GM18498 (cell line): ENCODE measurements at regions not wholly inside any gene's neighbourhood (a gene's known extent, or its start where the extent isn't known, plus 50 kb on each side); places are given as distances from the start of the nearest gene placed in this dataset.

Source experiments
- ATAC-seq: cut with Tn5 transposase; IDR thresholded peaks from one replicate; pipeline ENCODE4 v1.9.1; 2021; ENCODE audit warnings: mild to moderate bottlenecking, moderate library complexity; ENCODE audit not compliant: unreplicated experiment

DNA sequence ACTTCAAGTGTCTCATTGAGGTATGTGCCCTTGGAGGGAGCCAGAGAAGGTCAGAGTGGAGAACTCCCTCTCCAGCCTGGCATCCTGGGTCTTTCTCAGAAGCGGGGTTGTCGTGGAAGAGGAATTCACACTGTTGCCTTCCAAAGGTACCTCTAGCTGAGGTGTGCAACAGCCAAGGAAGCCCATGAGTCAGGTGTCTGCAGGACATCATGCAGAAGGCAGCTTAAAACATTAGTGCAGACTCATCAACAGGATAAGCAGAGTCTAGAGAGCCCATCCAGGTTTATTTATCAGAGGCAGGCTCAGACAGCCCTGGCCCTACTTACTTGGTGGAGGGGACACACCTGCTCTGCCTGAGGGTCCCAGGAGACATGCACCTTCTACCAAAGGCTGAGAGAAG is 95.6 kb upstream of the TPM1 start:
- no peak for ATAC-seq

DNA sequence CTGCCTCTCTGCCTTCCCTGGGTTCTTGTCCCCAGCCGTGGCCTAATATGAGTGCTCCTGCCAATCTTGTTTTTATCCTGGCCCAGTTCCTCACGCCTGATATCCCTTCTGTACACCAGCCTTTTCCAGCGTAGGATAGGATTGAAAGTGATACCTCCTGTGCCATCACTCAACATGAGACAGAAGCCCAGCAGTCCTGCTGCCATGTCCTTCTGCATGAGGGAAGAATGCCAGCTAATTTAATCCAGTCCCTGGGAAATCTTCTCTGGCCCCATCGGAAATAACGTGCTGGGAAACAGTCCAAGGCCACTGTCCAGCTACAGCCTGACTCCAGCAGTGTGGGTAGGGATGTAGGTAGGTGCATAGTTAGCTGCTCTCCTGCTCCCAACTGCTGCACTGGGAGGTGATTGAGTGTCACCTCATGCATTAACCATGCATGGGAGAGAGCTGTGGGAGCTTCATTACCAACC is 92.0 kb upstream of the TPM1 start:
- ATAC-seq: no peak

DNA sequence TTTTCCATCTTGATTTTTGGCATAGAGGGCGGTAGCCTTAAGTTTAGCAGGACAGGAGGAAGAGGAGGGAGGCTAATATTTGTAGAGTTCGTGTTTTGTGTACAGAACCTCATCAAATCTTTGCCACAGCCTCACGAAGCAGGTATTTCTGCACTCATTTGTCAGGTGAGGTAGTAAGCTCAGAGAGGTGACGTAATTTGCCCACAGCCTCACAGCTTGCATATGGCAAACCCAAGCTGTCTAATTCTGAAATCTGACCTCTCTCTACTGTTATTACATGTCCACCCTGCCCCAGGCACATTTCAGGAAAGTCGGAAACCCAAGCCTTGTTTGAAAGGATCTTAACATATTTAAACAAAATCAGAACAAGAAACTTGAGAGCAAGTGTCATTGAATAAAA is 91.1 kb upstream of the TPM1 start:
- ATAC-seq: no peak

DNA sequence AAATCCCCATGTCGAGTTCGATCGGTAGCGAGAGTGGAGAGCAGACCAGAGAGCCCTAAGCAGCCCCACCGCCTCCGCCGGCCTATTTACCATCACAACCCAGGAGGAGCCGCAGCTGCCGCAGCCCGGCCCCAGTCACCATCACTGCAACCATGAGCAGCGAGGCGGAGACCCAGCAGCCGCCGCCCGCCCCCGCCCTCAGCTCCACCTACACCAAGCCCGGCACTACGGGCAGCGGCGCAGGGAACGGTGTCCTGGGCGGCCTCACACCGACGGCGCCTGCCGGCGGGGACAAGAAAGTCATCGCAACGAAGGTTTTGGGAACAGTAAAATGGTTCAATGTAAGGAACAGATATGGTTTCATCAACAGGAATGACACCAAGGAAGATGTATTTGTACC is 89.5 kb upstream of the TPM1 start:
- ATAC-seq: no peak

DNA sequence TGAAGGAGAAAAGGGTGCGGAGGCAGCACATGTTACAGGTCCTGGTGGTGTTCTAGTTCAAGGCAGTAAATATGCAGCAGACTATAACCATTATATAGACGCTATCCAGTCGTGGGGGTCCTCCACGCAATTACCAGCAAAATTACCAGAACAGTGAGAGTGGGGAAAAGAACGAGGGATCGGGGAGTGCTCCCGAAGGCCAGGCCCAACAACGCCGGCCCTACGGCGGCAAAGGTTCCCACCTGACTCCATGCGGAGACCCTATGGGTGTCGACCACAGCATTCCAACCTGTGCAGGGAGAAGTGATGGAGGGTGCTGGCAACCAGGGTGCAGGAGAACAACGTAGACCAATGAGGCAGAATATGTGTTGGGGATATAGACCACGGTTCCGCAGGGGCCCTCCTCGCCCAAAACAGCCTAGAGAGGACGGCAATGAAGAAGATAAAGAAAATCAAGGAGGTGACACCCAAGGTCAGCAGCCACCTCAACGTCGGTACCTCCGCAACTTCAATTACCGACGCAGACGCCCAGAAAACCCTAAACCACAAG is 89.0 kb upstream of the TPM1 start:
- ATAC-seq: no peak

DNA sequence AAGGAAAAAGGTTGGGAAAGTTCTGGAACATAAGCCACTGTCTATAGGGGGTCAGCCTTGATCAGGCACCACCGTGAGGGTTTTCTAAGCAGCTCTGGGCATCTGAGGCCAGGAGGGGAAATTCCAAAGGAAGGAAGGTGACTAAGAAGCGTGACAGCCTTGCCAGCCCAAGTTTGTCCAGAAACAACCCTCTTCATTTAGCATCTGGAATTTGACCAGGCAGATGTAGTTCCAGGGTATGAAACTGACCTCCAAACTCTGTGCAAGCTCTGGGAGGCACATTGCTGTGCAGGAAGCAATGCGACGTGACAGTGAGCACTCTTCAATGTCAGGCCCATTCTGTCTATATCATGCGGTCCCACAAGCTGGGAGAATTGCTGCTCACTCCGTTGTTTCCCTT is 85.4 kb upstream of the TPM1 start:
- no peak for ATAC-seq

DNA sequence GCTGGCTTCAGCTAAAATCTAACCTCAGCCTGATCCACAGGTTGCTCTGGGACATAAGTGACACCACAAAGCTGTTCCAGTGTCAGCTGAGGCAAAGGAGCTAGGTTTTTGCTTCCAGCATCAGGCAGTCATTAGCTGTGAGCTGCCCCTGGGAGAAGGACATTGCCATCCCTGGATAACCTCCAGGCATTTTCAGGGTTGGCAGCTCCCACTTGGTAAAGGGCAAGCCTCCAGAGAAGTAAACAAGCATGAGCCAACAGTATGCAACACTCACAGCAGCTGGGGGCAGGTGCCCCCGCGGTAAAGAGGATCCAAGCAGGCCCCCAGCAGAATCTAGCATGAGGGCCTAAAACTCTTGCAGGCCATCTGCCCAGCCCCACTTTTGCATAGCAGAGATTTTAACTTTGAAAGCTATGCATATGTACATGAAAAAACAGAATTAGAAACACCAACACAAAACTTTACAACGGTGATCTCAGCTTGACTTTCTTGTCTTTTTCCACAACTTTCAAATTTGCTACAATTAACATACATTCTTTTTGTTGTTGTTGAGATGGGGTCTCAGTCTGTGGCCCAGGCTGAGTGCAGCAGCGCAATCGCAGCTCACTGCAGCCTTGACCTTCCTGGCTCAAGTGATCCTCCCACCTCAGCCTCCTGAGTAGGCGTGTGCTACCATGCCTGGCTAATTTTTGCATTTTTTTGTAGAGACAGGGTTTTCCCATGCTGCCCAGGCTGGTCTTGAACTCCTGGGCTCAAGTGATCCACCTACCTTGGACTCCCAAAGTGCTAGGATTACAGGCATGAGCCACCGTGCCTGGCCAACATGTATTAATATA is 83.8 kb upstream of the TPM1 start:
- ATAC-seq: no peak

DNA sequence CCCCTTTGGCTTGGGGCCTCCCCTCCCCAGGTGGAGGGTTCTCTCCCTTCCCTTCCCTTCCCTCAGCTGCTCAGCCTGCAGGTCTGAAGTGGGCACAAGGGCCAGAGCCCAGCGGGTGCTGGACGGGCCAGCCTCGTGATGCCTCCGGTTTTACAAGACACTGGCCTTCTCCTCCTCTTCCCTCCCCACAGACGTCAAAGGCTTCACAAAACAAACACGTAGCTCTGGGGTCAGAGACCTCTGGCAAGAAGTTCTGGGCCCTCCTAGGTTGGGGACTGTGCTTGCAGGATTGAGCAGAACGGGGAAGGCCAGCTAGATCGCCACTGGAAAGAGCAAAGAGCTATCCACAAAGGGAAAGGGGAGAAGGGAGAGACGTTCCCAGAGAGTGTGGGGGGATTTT is 81.4 kb upstream of the TPM1 start:
- ATAC-seq: no peak

DNA sequence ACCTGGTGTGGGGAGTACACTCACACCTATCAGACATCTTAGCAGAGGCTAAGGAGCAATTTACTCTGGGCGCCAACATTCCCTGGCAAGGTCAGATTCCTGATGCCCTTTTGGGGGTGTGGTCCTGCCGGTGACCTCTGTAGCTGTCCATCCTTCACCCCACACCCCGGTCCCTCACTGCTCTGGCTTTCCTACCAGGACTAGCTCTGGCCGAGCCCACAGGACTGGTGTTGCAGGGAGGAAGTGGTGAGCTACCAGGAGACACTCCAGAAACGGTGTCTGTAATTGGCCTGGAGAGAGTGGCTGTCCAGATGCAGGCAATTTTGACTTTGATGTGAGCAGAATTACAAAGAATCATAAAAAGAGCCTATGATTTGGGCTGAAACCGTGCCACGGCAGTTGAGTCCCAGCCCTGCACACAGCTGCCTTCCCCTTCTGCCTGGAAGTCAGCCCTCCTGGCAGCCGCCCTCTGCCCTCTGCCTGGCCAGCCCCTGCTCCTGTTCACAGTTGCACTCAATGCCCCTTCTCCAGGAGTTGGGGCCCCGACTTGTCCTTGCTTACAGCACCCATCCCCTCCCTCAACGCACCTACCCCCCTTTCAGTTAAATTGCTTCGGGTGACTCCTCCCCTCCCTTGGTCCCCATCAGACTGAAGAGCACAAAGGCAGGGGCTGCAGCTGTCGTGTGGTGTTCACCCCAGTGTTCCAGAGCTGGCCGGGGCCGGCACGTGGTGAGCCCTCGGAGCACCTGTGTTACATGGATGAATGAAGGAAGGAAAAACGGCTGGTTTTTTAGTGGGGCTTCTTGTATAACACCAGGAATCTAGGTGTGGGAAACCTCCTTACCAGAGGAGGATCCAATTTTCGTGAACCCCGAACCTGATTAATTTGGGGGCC is 80.2 kb upstream of the TPM1 start:
- no peak for ATAC-seq

DNA sequence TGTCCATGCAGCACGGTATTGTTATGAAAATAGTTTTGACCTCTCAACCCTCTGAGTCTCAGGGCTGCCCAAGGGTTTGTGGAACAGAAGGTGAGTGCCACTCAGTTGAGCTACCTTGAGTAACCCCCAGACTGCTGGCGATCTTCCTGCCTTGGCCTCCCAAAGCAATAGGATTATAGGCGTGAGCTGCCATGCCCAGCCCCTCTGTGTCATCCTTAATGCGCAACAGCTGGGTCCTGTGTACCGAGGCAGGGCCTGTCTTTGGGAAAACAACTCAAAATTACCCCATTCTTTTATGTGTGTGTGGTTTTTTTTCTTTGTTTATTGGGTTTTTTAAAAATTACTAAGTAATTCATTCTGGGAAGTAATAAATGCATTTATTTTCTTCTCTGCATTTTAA is 78.3 kb upstream of the TPM1 start:
- ATAC-seq: no peak

DNA sequence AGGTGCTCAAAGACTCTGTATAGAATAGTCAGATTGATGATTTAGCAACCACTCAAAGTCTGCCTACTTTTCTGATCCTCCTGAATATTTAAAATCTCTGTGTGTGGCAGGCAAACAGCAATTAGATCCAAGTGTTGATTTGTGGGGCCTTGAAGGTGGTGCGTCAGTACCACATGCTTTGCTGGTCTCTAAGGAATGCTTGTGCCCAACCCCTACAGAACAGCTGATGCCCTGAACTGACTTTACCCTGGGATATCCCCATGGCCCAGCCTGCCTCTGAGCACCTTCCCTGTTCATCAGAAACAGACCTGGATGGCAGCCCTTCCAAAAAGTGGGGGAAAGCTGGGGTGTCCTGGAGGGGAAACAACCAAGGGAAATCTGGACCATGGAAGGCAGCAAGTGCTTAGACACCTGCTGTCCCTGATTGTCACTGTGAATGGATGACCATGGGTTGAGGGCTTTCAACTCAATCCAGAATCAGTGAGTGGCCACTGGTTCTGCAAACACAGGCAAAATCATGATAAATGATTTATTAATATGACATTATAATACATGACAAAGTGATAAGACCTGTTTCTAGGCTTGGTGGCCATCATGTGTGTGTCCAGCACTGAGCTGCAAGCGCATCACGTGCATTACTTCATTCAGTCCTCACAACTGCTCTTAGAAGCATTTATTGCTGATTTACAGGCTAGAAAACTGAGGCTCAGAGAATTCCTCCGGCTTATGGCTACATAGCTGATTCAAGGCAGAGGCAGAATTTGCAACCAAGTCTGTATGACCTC is 76.1 kb upstream of the TPM1 start:
- no peak for ATAC-seq

DNA sequence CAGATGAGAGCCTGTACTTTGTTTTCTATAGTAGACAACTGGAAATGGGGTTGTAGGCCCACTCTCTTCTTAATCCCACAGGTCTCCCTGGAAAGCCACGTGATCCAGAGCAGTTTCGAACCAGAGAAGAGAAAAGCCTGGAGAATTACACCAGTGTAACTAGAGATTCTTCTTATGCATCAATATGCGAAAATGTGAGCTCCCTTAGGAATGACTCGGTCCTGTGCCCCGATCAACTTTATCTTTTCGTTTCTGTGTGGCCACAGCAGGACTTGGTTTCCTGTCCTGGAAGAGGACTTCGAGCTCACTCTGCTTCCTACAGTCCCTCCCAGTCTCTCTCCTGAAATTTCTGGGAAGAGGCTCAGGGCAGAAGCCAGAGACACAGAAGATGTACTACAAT is 73.8 kb upstream of the TPM1 start:
- no peak for ATAC-seq

DNA sequence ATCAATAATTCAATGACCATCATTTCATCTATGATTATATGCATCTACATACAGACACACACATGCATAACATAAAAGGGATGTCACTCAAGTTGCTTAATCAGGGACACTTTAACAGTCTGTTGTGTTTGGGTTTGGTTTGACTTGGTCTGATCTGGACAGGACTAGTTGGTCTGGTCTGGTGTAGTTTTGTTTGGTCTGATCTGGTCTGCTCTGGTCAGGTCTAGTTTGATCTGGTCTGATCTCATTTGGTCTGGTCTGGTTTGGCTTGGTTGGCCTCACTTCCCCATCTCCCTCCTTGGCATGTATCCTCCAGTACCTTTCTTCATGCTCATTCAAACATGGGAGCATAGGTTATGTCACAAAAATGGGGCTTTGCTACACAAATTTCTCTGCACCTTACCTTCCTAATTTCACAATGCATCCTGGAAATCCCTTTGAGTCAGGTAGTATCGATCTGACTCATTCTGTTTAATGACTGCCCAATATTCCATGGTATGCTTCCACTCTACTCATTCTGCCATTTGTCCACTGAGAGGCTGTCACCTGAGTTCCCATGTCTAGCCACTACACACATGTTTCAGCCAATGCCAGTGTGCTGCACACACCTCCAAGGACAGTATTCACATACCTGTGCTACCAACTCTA is 73.0 kb upstream of the TPM1 start:
- ATAC-seq: no peak

DNA sequence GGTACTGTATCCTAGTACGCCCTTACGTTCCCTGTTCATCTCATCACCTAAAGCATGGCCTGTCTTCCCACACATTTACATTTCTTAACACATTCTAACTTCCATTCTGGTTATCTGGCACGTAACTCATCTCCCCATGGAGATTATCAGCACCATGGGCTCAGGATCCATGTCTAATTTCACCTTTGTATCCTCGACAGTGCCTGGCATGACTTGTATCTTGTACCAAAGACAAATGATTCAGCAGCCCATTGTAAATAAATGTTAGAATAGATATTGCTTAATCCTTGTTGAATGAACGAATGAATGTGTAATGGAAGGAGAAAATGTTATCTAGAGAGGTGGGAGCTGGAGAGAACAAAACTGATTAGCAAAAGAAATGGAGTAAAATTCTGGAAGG is 69.7 kb upstream of the TPM1 start:
- ATAC-seq: no peak

DNA sequence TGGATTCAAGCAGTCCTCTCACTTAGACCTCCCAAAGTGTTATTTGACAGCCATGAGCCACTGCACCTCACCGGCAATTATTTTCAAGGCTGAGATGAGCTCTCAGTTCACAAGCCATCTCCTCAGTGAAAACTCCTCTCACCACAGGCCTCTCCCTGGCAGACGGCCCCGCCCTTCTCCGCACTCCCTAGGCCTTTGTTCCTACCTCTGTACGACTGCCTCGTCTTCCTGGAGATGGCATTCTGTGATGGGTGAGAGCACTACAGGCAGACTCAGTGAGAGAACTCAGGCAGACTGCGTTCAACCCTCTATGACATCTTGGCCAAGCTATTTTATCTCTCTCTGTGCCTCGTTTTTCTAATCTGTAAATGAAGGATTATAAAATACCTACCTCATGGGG is 67.0 kb upstream of the TPM1 start:
- no peak for ATAC-seq

DNA sequence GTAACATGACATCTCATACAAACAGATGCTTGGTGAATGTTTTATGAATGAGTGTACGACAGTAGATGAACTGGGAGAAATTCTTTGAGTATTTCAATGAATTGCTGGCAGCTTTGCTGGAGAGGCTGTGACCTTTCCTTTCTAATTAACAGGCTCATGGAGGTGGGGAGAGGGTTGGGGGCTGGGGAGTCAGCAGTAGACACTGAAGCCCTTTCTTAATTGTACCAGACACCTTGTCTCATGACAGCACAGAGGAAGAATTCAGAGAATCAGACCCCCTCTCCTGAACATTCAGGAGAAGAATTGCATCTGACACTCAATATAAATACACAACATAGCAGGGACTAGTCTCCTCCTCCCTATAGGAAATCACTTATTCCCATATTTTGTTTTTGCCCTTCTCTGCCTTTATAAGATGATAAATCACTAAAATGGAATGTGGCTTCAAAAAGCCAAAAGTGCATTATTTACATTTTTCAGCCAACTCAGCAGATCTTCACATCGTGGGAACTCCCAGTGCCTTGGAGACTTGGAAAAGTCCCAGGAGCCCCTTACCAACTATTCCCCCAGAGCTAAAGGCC is 66.2 kb upstream of the TPM1 start:
- ATAC-seq: no peak

DNA sequence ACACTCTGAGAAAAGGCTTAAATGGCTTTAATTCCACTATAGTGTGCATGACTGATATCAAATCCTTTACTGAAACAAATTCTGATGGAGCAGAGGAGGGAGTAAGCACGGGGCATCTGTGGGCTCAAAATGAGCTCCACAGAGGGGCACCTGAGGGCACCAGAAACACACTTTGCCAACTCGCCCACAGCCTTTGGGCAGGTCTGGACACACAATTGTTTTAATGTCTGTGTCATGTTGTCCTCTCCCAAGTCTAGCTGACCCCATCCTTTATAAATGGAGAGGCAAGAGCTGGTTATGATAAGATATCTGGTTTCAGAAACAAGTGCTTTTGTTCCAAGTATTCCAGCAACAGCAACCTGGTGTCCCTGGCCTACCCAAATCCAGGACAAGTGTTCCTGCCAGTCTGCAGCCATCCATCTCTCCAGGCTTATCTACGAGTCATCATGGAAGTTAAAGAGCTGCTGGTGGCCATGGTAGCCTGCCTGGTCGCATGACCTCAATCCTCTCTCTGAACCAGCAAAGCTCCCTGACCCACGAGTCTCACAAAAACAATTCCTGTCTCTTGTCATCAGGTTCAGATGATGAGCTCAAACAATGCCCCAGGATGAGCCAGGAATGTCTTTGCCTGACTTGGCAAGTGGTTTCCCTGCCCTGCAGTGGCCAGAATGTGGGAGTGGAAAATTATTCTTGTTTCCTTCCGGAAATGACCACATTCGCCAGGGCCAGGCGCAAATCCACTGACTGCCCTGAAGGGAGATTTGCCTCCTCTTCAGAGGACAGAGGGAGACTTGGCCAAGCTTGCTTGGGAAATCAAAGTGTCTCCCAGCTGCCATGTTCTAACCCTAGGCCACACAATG is 64.4 kb upstream of the TPM1 start:
- ATAC-seq: no peak

DNA sequence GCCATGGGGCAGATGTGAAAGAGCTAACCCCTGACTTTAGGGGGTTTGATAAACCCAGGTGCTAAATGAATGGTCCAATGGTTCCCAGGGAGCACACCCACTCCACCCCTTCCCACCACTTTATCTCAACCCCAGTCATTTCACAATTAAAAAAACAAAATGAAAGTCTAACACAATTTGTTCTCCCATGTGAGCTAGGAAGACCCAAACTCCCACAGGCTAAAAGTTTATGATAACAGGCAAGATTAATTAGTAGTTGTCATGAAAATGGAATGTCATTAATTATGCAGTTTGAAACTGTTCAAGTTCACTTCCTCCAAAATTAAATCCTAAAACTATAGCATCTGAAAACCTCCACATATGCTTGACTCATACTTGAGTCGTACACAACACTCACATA is 63.3 kb upstream of the TPM1 start:
- no peak for ATAC-seq

DNA sequence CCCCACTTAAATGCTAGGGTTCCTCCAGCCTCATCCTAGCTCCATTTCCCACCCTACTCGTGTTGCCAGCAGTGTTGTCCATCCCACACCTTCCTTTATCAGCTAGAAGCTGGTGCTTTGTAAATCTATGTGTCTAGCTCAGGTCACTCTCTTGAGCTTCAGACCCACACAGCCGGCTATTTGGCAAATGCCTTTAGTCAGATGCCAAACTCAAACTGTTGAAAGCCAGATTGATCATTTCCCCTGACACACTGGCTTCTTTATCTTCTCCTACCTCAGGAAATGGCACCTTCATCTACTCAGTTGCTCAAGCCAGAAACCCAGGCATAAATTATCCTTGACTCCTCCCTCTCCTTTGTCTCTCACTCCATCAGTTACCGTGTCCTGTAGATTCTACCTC is 61.5 kb upstream of the TPM1 start:
- no peak for ATAC-seq
